Activated T-helper 17 cell treated with anti-CD3 and anti-CD28 coated beads, Interleukin-2, amount 50 U/mL, for 72 hours (primary cell): ENCODE measurements at regions not wholly inside any gene's neighbourhood (a gene's known extent, or its start where the extent isn't known, plus 50 kb on each side); places are given as distances from the start of the nearest gene placed in this dataset.
"Not testable (repeated sequence)": the region's sequence is repeated elsewhere in the genome, so short reads cannot be mapped to it uniquely, and the experiment has no call there.

Source experiments
- ATAC-seq: fragments of 150-1000 bp; cut with Tn5 transposase; replicated peaks from 2 replicates; pipeline ENCODE4 v1.10.0; 2021; ENCODE audit warnings: mild to moderate bottlenecking, moderate library complexity
- H3K27ac Mint-ChIP-seq: one replicate; pipeline ENCODE4 v1.8.0; 2022; ENCODE audit warnings: mixed read lengths
- H3K27me3 Mint-ChIP-seq: one replicate; pipeline ENCODE4 v1.8.0; 2022; ENCODE audit warnings: mixed read lengths
- H3K36me3 Mint-ChIP-seq: one replicate; pipeline ENCODE4 v1.8.0; 2022; ENCODE audit warnings: low read depth, mild to moderate bottlenecking, mixed read lengths
- H3K4me1 Mint-ChIP-seq: one replicate; pipeline ENCODE4 v1.8.0; 2022; ENCODE audit warnings: mixed read lengths
- H3K4me3 Mint-ChIP-seq: one replicate; pipeline ENCODE4 v1.8.0; 2022; ENCODE audit warnings: mild to moderate bottlenecking, mixed read lengths
- H3K9me3 Mint-ChIP-seq: one replicate; pipeline ENCODE4 v1.8.0; 2022; ENCODE audit warnings: mixed read lengths

DNA sequence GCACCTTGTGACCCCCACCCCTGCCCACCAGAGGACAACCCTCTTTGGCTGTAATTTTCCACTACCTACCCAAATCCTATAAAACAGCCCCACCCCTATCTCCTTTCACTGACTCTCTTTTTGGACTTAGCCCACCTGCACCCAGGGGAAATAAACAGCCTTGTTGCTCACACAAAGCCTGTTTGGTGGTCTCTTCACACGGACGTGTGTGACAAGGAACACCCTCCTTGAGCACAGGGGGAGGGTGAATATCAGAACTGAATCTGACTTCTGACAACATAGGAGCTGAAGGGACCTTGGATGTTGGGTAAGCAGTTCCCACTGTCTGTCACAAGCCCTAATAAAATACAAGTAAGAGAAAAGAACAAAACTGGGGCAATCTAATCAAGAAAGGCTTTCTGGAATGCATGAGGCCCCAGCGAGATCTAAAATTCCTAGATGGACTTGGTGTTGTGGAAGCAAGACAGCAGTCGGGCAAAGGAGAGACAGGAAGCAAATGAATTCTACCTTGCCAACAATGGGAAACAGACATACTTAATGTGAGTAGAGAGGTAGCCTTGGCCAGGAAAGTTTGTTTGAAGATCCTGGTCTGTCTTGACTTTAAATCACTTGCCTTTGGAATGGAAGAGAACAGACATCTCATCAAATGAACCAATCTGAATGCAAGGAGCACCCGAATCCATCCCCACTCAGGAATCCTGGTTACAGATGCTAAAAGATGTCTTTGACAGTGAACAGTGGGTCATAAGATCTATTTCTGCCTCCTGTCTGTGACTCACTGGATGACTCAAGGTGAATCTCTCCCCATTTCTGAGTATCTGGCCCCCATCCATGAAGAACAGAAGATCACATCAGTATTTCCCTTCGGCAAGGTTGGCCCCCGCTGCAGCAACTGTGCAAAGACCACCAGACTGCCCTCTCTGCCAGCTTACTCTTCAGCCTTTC is 53.3 kb downstream of the OLFML3 start:
- no peaks in the 10 kb centered on the region for H3K9me3 Mint-ChIP-seq
- ATAC-seq, result peak; percentile 44
- H3K4me3 Mint-ChIP-seq, result no peak overlapping the region
- peaks cover under 1% of the 10 kb centered on the region for H3K27me3 Mint-ChIP-seq
- no peaks in the 10 kb centered on the region for H3K4me1 Mint-ChIP-seq
- no peak overlapping the region for H3K27ac Mint-ChIP-seq
- no peaks in the 10 kb centered on the region for H3K36me3 Mint-ChIP-seq

DNA sequence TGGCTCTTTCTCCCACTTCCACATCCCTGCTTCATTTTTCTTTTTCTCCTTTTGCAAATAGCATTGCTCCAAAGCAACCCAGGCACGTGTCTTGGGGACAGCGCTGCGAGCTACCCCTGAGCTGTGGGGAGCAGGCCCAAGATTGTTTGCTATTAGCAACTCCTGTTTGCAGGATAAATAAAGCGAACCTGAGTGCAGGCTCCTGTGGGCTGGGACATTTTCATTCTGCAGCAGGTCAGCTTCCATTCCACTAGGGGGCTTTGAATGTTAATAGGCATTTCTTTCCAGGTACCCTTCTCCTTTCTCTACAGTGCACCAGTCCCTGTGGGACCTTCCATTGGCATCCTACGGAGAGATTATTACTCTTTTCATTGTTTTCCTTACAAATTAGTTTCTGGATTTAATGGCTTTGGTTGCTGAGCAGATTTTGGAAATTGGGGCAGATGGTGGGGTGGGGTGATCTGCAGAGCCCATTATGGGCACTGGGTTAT is 54.0 kb downstream of the OLFML3 start:
- no peaks in the 10 kb centered on the region for H3K9me3 Mint-ChIP-seq
- no peaks in the 10 kb centered on the region for H3K4me1 Mint-ChIP-seq
- H3K27ac Mint-ChIP-seq, result no peak overlapping the region
- H3K36me3 Mint-ChIP-seq, result no peaks in the 10 kb centered on the region
- H3K4me3 Mint-ChIP-seq, result no peak overlapping the region
- H3K27me3 Mint-ChIP-seq, result no peaks in the 10 kb centered on the region
- no peak for ATAC-seq

DNA sequence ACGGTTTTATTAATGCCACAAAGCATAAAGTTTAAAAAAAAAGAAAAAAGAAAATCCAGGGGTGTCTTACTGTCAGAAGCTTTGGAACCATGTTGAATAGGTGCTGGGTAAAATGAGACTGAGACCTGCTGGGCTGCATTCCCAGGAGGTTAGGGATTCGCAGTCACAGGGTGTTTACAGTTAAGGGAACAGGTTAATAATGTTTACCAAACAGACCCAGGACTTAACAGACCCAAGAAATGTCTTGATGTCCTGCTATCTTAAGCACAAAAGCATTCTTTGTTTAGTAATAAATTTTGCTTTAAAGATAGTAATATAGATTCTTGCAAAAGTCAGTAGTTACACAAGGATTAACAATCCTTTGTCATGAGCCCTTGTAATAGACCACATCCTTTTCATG is 54.7 kb downstream of the OLFML3 start:
- Mint-ChIP-seq H3K4me1 (no peaks in the 10 kb centered on the region), H3K27me3 (no peaks in the 10 kb centered on the region), H3K36me3 (no peaks in the 10 kb centered on the region), H3K4me3 (no peak overlapping the region), H3K27ac (no peak overlapping the region), H3K9me3 (no peaks in the 10 kb centered on the region)
- no peak for ATAC-seq

- H3K4me1 Mint-ChIP-seq, result no peaks in the 10 kb centered on the region
- no peak overlapping the region for H3K27ac Mint-ChIP-seq
- H3K27me3 Mint-ChIP-seq, result no peaks in the 10 kb centered on the region
- no peak for ATAC-seq
- H3K36me3 Mint-ChIP-seq, result no peaks in the 10 kb centered on the region
- no peaks in the 10 kb centered on the region for H3K9me3 Mint-ChIP-seq
- no peak overlapping the region for H3K4me3 Mint-ChIP-seq
These were observed 55.5 kb downstream of the OLFML3 start for GRCh38 chr1:114034567-114035303.

- Mint-ChIP-seq H3K4me3 (no peak overlapping the region), H3K27me3 (no peaks in the 10 kb centered on the region), H3K4me1 (no peaks in the 10 kb centered on the region), H3K27ac (no peak overlapping the region), H3K36me3 (no peaks in the 10 kb centered on the region), H3K9me3 (no peaks in the 10 kb centered on the region)
- ATAC-seq, result no peak
These were observed 56.0 kb downstream of the OLFML3 start for GRCh38 chr1:114035304-114035700.

DNA sequence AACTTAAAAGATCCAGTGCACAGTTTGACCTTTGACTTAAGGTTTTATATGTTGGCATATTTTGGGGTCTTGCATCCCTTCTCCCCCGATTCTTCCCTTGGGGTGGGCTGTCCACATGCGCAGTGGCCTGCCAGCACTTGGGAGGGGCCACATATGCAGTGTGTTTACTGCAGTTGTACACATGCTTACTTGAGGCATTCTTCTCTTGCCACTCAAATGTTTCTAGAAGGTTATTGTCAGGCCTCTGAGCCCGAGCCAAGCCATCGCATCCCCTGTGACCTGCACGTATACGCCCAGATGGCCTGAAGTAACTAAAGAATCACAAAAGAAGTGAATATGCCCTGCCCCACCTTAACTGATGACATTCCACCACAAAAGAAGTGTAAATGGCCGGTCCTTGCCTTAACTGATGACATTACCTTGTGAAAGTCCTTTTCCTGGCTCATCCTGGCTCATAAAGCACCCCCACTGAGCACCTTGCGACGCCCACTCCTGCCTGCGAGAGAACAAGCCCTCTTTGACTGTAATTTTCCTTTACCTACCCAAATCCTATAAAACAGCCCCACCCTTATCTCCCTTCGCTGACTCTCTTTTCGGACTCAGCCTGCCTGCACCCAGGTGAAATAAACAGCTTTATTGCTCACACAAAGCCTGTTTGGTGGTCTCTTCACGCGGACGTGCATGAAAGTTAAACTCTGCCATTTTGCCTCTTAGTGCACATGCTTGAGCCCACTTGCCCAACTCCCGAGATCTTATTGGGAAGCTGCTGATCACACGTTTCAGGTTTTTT is 57.8 kb downstream of the OLFML3 start:
- ATAC-seq, H3K27ac Mint-ChIP-seq, H3K27me3 Mint-ChIP-seq, H3K4me3 Mint-ChIP-seq, H3K4me1 Mint-ChIP-seq, H3K36me3 Mint-ChIP-seq, H3K9me3 Mint-ChIP-seq: not testable (repeated sequence)

DNA sequence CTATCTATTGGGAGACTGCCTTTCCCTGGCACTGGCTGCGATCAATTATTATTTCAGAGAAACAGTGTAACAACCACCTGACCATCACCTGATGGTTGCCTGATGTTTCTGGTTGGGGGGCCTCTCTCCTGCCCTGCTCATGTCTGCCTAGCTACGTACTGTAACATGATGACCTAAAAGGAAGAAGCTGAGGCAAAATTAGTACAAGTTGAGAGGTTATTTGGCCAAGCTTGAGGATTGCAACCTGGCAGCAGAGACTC is 58.3 kb downstream of the OLFML3 start:
- no peaks in the 10 kb centered on the region for H3K27me3 Mint-ChIP-seq
- no peak for ATAC-seq
- no peak overlapping the region for H3K27ac Mint-ChIP-seq
- no peaks in the 10 kb centered on the region for H3K36me3 Mint-ChIP-seq
- H3K4me3 Mint-ChIP-seq, result no peak overlapping the region
- no peaks in the 10 kb centered on the region for H3K4me1 Mint-ChIP-seq
- H3K9me3 Mint-ChIP-seq, result no peaks in the 10 kb centered on the region

- Mint-ChIP-seq H3K27ac (no peak overlapping the region), H3K9me3 (no peaks in the 10 kb centered on the region), H3K4me3 (no peak overlapping the region), H3K4me1 (no peaks in the 10 kb centered on the region), H3K27me3 (no peaks in the 10 kb centered on the region), H3K36me3 (no peaks in the 10 kb centered on the region)
- ATAC-seq, result no peak
These were observed 58.9 kb downstream of the OLFML3 start for GRCh38 chr1:114037962-114038816.
